ENCODE measurements at regions not wholly inside any gene's neighbourhood (a gene's known extent, or its start where the extent isn't known, plus 50 kb on each side); places are given as distances from the start of the nearest gene placed in this dataset.
"Not testable (repeated sequence)": the region's sequence is repeated elsewhere in the genome, so short reads cannot be mapped to it uniquely, and the experiment has no call there.

DNA sequence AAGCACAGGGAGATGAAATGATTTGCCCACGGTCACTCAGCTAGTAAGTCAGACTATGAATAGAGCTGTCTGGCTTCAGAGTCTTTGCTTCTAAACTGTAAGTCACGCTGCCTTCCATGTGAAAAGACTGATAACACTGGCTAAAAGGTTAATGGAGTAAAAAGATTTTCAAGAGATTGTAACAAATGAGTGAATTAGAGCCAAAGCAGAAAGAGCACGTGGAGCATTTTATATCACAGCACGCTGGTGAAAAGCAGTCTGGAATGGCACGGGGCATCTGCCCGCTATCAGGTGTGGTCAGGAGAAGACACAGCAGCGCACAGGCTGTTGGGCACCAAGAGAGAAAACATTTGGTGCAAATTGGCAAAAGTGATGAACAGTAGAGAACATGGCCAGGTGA is 144.8 kb upstream of the GALNT2 start:
- no peak overlapping the region for H3K27ac ChIP-seq
- H3K36me3 ChIP-seq (ENCODE audit: control insufficient read depth, insufficient read depth, low read length) = no peaks in the 10 kb centered on the region
- H3K27me3 ChIP-seq (ENCODE audit: control insufficient read depth, insufficient read depth, low read length) = no peaks in the 10 kb centered on the region
- no peaks in the 10 kb centered on the region for H3K79me2 ChIP-seq
- TF ChIP-seq, protein P1, sequence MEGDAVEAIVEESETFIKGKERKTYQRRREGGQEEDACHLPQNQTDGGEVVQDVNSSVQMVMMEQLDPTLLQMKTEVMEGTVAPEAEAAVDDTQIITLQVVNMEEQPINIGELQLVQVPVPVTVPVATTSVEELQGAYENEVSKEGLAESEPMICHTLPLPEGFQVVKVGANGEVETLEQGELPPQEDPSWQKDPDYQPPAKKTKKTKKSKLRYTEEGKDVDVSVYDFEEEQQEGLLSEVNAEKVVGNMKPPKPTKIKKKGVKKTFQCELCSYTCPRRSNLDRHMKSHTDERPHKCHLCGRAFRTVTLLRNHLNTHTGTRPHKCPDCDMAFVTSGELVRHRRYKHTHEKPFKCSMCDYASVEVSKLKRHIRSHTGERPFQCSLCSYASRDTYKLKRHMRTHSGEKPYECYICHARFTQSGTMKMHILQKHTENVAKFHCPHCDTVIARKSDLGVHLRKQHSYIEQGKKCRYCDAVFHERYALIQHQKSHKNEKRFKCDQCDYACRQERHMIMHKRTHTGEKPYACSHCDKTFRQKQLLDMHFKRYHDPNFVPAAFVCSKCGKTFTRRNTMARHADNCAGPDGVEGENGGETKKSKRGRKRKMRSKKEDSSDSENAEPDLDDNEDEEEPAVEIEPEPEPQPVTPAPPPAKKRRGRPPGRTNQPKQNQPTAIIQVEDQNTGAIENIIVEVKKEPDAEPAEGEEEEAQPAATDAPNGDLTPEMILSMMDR (IDR thresholded peaks at IDR 0.05) = no peak
- H3K9me3 ChIP-seq (ENCODE audit: control insufficient read depth, low read length) = no peaks in the 10 kb centered on the region
- no peak overlapping the region for H3K9ac ChIP-seq
- H3K4me2 ChIP-seq (ENCODE audit: low read length) = no peak overlapping the region
- H2AFZ ChIP-seq = no peak overlapping the region
- no peaks in the 10 kb centered on the region for H3K4me1 ChIP-seq
- H3K4me3 ChIP-seq (ENCODE audit: low read depth, low read length) = no peak overlapping the region

DNA sequence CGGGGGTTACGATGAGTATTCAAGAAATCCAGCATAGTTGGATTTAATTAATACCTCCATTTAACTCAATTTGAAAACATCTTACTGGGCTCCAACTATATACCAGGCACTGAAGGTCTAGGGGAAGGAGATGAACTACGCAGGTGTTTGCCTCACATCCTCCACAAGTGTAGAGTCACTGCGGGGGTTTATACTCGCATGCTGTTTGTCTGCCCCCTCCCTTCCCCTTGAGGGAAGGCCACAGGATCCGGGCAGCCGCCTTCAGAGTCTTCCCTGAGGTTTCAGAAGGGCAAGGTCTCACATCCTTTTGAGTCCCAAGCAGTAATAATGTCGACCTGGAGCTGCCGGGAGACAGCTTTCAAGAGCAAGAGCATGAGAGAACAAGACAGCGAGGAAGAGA is 142.4 kb upstream of the GALNT2 start:
- Histone ChIP-seq H3K4me1 (no peaks in the 10 kb centered on the region), H3K4me2 (ENCODE audit: low read length) (no peak overlapping the region), H3K36me3 (ENCODE audit: control insufficient read depth, insufficient read depth, low read length) (no peaks in the 10 kb centered on the region), H3K9me3 (ENCODE audit: control insufficient read depth, low read length) (no peaks in the 10 kb centered on the region), H3K9ac (no peak overlapping the region), H3K27ac (no peak overlapping the region), H3K4me3 (ENCODE audit: low read depth, low read length) (no peak overlapping the region), H3K79me2 (no peaks in the 10 kb centered on the region), H2AFZ (no peak overlapping the region), H3K27me3 (ENCODE audit: control insufficient read depth, insufficient read depth, low read length) (no peaks in the 10 kb centered on the region)
- TF ChIP-seq, protein P1 (IDR thresholded peaks at IDR 0.05) = no peak

DNA sequence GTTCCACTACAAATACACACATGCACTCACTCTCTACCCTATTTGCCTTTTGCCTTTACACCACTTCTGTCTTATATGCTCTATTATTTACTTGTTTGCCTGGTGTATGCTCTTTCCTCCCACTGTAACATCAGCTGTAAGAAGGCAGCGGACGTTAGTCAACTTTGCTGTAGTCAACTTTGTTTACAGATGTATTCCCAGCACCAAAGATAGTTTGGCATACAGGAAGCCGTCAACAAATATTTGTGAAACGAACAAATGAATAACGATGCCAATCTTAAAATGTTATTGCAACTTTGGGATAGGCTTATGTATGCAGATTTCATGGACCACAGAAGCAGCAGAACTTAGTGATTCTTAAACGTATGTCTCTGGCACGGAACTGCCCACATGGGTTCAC is 138.3 kb upstream of the GALNT2 start:
- Histone ChIP-seq H3K4me1 (no peaks in the 10 kb centered on the region), H3K4me2 (ENCODE audit: low read length) (no peak overlapping the region), H3K9me3 (ENCODE audit: control insufficient read depth, low read length) (no peaks in the 10 kb centered on the region), H3K27me3 (ENCODE audit: control insufficient read depth, insufficient read depth, low read length) (no peaks in the 10 kb centered on the region), H3K9ac (no peak overlapping the region), H2AFZ (no peak overlapping the region), H3K79me2 (no peaks in the 10 kb centered on the region), H3K4me3 (ENCODE audit: low read depth, low read length) (no peak overlapping the region), H3K27ac (no peak overlapping the region), H3K36me3 (ENCODE audit: control insufficient read depth, insufficient read depth, low read length) (no peaks in the 10 kb centered on the region)
- TF ChIP-seq, protein P1 (IDR thresholded peaks at IDR 0.05) = no peak

DNA sequence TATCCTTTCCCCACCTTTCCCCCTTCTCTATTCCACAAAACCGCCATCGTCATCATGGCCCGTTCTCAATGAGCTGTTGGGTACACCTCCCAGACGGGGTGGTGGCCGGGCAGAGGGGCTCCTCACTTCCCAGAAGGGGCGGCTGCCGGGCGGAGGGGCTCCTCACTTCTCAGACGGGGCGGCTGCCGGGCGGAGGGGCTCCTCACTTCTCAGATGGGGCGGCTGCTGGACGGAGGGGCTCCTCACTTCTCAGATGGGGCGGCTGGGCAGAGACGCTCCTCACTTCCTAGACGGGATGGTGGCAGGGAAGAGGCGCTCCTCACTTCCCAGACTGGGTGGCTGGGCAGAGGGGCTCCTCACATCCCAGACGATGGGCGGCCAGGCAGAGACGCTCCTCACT is 135.3 kb upstream of the GALNT2 start:
- H3K9ac ChIP-seq; H3K79me2 ChIP-seq; H3K27me3 ChIP-seq (ENCODE audit: control insufficient read depth, insufficient read depth, low read length); H3K4me3 ChIP-seq (ENCODE audit: low read depth, low read length); H2AFZ ChIP-seq; H3K4me1 ChIP-seq; H3K36me3 ChIP-seq (ENCODE audit: control insufficient read depth, insufficient read depth, low read length); H3K4me2 ChIP-seq (ENCODE audit: low read length); H3K27ac ChIP-seq; H3K9me3 ChIP-seq (ENCODE audit: control insufficient read depth, low read length): not testable (repeated sequence)

DNA sequence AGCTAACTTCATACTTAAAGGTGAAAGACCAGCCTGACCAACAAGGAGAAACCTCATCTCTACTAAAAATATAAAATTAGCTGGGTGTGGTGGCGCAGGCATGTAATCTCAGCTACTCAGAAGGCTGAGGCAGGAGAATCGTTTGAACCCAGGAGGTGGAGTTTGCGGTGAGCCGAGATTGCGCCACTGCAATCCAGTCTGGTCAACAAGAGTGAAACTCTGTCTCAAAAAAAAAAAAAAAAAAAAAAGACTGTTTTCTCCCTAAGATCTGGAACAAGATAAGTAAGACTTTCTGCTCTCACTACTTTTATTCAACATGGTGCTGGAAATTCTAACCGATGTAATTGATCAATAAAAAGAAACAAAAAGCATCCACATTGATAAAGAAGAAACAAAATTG is 131.9 kb upstream of the GALNT2 start:
- H3K79me2 ChIP-seq; H3K4me3 ChIP-seq (ENCODE audit: low read depth, low read length); H3K4me1 ChIP-seq; H3K4me2 ChIP-seq (ENCODE audit: low read length); H3K27ac ChIP-seq; H3K36me3 ChIP-seq (ENCODE audit: control insufficient read depth, insufficient read depth, low read length); H3K27me3 ChIP-seq (ENCODE audit: control insufficient read depth, insufficient read depth, low read length); H3K9ac ChIP-seq; H3K9me3 ChIP-seq (ENCODE audit: control insufficient read depth, low read length); H2AFZ ChIP-seq: not testable (repeated sequence)

DNA sequence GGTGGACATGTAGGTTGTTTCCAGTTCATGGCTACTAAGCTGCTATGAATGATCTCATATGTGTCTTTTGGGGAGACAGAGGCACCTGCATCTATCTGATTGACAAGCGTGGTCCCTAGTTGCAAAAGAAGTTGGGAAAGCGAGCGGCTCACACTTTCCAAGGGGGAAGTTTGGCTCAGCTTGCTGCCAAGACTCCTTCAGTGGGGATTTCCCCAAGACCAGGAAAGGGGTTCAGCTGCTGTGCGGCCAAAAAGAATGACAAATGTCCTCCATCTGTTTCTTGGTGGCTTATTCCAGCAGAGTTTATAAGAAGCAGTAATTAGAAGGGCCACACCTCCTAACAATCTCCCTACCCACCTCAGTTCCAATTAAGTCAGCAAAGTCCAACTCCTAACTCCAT is 128.5 kb upstream of the GALNT2 start:
- H3K9ac ChIP-seq = no peak overlapping the region
- TF ChIP-seq, protein P1 (IDR thresholded peaks at IDR 0.05) = no peak

More for the DNA sequence above, 128.5 kb upstream of the GALNT2 start:
- H3K4me3 ChIP-seq (ENCODE audit: low read depth, low read length) = no peak overlapping the region
- H3K9me3 ChIP-seq (ENCODE audit: control insufficient read depth, low read length) = no peaks in the 10 kb centered on the region
- no peaks in the 10 kb centered on the region for H3K27me3 ChIP-seq (ENCODE audit: control insufficient read depth, insufficient read depth, low read length)
- H3K4me1 ChIP-seq = no peaks in the 10 kb centered on the region
- no peaks in the 10 kb centered on the region for H3K36me3 ChIP-seq (ENCODE audit: control insufficient read depth, insufficient read depth, low read length)
- H3K4me2 ChIP-seq (ENCODE audit: low read length) = no peak overlapping the region
- no peaks in the 10 kb centered on the region for H3K79me2 ChIP-seq
- H2AFZ ChIP-seq = no peak overlapping the region
- no peak overlapping the region for H3K27ac ChIP-seq

Data from parathyroid adenoma (tissue), 2 donors.